ENCODE measurements at regions not wholly inside any gene's neighbourhood (a gene's known extent, or its start where the extent isn't known, plus 50 kb on each side); places are given as distances from the start of the nearest gene placed in this dataset.
"Not testable (repeated sequence)": the region's sequence is repeated elsewhere in the genome, so short reads cannot be mapped to it uniquely, and the experiment has no call there.

DNA sequence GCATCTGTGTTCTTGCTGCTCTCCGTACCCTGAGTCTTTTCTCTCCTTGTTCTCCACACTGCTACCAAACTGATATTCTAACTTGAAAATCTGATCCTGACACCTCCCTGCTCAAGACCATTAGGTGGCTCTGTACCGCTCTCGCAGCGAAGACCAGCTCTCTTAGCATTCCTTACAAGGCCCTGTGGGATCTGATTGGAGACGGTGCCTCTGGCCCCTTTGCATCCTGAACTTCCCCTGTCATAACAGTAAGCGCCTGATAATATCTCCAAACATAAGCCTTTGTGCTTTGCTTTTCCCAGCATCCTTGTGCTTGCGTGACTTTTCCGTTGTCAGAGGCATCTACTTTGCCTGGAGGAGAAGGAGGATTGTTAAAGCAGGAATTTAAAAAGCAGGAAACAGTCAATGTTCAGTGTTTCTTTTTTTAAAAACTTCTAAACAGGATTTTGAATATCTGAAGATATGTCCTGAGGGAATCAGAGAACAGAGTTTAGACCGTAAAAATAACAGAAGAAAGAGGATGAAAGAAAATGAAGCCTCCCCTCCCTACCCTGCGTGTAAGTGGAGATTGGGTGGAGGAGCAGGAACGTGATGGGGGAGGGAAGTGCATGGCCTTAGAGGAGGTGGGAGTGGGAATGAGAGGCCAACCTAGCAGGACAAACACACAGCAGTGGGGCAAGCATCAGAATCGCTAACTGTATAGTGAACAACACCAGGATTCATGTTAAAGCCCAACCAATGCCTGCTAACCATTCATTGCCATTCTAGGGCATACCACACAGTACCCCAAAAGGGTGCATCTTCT, 89.2 kb upstream of the STMND1 start:
- no peak for DNase-seq

DNA sequence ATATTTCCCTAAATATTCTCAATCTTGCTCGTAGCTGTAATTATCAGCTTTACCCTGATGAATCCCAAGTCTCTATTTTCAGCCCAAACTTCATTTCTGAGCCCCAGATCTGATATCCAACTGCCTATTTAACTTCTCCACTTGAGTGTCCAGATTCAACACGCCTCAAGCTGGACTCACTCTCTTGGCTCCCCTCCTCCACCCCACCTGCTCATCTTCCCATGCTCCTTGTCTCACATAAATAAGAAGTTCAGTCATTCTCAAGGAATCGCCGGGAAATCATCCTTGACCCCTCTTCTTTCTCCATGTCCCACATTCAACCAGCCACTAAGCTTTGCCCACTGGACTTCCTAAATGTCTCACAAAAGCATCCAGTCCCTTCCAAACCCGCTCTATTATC, 89.9 kb upstream of the STMND1 start:
- DNase-seq = no peak

DNA sequence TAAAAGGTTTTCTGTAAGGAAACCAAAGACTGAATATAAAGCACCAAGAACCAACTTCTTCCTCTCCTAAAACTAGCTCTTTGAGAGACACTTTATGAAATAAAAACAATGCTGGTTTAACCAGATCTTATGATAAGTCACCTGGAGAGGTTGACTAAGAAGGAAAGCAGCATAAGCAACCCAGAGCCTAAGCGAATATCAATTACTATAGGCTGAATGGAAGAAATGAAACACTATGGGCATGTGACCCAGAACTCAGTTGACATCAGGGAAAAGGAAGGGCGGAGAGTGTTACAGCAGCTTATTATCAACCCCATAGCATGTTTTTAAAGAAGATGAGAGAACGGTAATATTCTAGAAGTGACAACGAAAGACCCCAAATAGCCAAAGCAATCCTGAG, 94.1 kb upstream of the STMND1 start:
- no peak for DNase-seq

DNA sequence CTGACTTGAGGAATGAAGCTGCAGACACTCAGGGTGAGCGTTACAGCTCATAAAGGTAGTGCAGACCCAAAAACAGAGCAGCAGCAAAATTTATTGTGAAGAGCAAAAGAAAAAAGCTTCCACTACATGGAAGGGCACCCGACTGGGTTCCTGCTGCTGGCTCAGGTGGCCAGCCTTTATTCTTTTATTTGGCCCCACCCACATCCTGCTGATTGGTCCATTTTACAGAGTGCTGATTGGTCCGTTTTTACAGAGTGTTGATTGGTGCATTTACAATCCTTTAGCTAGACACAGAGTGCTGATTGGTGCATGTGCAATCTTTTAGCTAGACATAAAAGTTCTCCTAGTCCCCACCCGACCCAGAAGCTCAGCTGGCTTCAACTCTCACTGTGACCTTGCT, 95.3 kb upstream of the STMND1 start:
- no peak for DNase-seq

DNA sequence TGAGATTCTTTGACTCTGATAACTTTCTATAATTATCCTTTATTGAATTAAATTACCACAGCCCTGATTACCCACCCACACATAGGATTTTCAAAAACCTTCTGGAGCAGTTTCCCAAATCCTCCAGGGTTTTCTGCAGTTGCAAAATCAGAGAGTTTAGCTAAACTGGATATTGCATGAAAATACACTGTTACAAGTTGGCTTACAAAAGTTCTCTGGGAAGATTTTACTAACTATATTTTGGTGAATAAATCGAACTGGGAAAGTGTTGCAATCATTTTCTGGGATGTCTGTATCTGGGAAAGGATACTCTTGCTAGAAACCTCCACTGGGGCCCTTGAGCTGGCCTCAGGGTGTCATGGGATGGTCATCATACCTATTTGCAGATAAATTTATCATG, 97.6 kb upstream of the STMND1 start:
- DNase-seq = no peak

DNA sequence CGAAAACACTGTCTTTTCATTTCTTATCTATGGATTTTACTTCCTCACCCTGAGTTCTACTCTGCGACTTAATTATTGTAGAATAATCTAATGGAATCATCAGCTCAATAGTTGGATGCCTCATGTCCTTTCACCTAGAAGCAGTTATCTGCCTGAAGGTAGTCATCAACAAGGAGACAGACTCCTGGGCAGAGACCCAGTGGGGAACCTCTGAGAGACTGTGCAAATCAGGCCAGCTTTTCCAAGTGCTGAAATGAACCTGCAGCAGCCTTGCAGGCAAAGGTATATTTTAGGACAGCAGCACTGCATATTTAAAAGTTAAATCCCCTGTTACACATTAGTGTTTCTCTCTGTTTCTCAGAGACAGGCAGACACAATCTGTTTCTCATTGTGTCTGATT, 99.7 kb upstream of the STMND1 start:
- no peak for DNase-seq

DNA sequence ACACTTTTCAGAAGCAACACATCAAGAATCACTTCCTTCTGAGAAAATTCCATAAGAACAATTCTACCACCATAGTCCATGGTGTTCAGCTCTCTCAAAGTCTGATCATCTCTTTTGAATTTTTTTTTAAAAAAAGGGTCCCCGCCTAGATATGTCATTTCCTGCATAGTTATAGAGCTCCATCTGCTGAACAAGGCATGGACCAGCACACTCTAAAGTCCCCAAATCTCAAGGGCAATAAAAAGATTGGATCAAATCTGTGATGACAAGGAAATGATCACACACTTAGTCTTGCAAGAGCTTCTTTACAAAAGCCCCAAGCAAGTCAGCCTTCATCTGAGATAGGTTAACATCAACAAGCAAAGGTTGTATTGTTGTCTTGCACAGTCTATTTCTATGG, 100.7 kb upstream of the STMND1 start:
- DNase-seq = peak; percentile 31

DNA sequence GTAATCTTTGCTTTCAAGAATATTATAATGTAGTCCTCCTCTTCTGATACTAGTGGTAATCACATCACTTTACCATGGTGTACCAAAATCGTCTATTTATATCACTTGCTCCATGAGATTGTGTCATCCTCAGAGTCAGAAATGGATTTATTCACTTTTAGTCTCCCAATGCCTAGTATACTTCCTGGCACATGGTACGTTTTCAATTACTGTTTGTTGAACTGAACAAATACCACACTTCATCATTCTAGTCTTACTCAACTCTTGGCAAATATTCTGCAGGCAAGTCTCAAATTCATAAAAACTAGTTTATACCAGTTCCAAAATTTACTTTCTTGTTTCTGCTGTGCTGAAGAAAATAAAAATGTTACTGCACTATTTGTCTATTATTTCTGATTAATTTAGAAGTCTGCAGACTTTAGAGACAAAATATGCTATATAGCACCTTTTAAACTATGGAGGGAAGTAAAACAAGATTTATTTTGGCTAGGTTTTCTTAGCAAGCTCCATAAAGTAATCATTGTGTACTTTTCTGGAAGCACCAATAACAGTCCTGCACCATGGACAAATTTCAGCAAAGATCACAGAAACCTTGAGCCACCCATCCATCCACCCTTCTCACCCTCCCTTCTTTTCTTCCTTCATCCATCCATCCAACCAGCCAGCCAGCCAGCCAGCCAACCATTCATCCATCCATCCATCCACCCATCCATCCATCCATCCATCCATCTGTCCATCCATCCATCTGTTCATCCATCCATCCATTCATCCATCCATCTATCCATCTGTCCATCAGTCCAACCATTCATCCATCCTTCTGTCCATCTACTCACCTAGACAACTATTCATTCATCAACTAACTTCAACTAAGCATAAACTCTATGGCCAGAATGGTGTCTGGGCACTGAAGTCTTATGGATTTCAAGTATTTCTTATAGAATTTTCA, 102.1 kb upstream of the STMND1 start:
- no peak for DNase-seq

DNA sequence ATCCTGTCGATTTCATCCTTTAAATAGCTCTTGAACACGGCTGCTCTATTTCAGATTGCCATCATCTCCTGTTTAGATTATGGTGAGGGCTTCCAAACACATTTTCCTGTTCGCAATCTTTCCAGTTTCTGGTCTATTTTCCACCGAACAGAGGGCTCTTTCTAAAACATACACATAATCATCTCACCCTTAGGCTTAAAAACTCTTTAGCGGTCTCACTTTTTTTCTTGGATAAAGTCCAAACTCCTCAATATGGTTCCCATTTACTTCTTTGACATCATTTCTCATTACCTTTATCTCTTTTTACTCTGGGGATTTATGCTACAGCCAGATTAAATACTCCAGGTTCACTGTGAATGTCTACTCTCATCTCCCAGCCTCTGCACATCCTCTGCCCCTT, 103.4 kb upstream of the STMND1 start:
- no peak for DNase-seq

DNA sequence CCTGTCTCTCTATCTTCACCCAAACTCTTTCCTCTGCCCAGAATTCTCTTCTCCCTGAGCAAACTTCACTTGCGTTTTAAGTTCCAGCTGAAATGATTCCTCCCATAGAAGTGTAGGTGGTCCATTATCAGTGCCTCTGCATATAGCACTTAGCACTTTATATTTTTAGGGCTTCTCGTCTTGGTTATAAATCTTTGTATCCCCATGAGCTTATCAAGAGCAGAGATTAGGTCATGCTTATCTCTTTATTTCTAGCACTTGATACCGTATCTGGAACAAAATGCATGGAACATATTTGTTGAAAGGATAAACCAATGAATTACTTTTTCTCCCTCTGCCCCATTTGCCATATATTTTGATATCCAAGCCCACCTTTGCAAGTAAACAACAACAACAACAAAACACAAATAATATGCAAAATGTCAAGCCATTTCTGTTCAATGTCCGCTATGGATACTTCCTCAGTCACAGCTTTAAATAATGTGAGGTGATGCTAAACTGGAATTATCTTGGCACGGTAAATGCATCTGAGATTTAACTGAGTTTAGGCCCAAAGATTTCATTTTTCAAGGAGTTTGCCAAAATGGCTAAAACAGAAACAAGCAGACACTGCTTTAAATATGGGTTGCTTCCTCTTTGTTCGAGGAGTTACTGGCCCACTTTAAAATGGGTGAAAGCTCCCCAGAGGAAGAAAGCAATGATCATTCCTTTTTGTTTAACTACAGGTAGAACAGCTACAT, 106.2 kb upstream of the STMND1 start:
- no peak for DNase-seq

DNA sequence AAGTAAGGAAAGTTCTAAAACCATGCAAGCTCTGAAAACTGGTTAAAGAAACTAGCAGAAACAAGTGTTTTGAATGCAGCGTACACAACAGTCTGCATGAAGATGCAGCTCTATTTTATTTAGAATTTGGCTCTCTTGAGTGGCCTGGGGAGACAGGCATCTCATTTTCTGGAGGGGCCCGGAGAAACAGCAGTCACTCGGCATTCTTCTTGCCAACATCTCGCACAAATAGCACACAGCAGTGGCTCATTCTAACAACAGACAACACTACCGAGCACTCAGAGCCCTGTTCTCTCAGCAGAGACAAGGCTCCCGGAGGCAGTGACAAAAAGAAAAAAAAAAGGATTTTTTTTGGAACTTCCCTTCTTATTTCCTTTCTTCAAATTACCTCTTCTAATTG, 108.5 kb upstream of the STMND1 start:
- DNase-seq = no peak

DNA sequence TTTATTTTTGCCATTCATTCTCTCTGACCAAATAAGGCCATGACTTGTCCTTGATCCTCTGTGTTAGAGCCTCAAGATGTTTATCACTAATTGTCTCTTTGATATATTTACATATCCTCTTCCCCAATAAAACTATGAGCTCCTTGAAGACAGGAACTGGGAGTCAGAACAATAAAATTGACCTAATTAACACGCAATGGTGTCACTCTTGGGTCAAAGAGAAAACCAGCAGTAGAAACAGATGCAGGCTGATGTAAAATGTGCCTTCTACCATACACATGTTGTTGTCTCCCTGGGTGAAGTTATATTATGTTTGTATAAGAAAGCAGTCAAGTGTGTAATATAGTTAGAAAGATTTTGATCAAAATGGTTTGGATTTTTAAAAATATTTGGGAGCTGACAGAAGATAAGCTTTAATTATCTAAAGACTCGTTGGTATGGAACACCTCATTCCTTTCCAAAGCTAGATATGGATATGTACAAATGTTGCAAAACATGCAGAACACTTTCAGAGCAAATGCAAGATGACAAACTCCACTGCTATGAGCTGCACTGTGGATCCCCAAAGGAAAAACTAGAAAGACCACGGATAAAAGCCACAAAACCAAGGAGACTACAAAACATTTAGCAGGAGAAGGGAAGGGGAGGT, 109.7 kb upstream of the STMND1 start:
- no peak for DNase-seq

DNA sequence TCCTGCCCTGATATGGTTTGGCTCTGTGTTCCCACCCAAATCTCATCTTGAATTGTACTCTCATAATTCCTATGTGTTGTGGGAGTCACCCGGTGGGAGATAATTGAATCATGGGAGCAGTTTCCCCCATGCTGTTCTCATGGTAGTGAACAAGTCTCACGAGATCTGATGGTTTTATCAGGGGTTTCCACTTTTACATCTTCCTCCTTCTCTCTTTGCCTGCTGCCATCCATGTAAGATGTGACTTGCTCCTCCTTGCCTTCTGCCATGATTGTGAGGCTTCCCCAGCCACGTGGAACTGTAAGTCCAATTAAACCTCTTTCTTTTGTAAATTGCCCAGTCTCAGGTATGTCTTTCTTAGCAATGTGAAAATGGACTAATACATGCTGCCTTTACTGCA, 111.9 kb upstream of the STMND1 start:
- DNase-seq = not testable (repeated sequence)

DNA sequence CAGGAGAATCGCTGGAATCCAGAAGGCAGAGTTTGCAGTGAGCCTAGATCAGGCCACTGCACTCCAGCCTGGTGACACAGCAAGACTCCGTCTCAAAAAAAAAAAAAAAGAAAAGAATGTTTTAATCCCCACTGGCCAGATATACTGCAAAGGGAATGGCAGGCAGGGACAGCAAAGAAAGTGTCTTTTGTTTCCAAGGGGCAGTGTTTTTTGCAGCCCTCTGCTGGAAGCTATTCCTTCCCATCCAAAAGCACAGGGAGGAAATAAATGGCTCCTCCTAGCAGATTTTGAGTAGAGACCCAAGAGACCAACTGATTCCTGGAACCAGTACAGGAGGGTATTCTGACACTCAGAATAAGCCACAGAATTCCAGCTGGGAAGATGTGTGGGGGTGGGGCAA, 112.5 kb upstream of the STMND1 start:
- DNase-seq = no peak

DNA sequence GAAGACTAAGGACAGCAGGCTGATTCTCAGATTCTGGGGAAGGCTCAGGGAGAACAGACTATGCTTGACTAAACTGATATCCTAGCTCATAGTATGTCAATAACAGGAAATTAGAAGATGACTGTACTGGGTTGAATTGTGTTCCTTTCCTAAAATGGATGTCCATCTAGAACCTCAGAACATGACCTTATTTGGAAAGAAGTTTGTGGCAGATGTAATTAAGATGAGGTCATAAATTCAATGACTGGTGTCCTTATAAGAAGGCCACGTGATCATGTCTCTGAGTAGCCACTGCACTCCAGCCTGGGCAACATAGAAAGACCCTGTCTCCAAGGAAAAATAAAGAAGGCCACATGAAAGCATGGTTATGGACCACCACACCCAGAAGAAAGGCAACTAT, 113.9 kb upstream of the STMND1 start:
- DNase-seq = no peak

DNA sequence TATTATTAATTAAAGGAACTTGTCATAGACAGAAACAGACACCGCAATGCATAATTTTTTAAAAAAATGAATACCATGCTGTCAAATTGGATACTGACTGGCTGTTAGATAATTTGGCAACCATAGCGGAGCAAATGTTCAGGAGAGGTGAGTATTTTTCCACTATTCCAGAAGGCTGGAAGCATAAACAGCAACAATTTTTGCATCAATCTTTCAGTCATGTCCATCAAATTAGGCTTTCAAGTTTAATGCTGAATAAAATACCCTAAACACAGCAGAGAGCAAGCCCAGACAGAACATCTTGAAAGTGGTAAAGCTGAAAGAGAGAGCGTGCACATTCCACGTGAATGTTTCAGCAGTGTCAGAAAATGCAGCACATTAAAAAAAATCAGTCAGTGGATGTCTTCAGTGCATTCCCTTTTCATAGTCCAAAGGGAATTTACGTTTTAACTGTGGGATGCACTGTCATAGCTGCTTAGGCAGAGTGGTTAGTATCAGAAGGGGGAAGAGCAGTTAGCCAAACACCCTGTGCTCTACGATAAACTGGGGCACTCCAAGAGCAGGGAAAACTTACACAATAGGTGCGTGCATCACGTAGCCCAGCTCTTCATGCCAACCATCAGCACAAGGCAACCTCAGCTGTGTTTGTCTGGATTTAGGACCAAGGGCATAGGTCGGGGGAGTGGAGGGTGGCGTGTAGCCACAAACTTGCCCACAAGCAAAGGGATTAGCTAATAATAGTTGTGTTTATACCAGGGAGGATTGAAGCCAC, 116.2 kb upstream of the STMND1 start:
- DNase-seq = no peak

DNA sequence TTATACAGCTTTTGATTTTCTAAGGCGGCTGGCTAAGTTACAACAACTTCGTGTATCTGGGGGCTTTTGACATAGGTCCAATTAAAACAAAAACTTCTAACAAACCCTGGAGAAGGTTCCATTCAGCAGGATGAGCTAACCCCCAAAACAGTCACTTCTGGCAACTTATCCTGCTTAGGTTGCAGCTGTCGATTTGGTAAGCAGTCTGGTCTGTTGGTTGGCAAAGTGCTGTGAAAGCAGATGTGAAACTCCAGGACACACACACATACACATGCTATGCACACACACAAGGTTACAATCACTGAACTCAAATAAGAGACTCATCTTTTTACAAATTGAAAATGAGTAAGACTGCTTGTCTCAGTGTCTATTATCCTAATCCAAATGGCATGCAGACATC, 119.0 kb upstream of the STMND1 start:
- no peak for DNase-seq

DNA sequence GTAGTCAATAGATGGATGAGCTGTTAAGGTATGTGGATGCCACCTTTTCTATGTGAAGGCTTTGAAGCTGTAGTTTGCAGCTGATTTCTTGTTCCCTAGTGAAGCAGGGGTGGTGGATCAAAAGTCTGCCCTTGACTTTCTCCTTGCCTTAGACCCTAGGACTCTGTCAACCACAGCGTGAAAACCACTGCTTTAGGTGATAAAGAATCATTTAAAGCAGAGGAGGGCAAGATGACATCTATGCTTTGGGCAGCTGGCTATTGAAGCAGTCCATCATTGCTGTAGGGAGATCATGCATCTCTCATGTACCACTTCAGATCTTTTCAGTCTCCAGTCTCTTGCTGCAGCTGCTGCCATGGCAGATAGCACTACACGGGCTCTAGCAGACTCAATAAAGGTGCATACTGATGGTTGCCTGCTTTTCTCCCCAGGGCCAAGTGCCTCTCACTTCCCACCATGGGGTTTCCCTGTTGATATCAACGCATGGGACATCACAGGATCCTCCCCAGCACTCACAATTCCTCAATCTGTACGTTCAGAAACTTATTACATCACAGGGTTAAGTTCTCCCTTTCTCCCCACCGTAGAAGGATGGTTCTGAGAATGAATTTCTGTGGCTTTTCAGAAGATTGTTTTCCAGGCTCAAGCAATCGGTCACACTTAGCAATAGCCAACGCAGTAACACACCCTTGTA, 122.0 kb upstream of the STMND1 start:
- DNase-seq = no peak

DNA sequence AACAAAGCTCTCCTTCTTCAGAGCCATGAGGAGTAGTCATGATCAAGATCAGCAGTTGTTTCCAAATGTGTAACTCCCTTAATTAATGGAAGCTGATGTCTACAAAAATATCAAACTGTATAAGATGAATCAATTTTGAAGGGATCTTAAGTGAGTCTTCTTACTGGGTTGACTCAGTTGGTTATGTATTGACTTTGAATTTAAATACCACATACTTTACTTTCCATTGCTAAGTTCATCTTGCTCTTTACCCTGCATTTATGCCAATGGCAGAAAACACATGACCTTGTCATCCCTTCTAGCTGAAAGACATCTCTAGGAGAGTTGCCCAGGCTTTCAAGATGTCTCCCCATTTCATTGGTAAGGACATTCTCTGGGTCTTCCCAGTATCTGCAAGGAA, 123.2 kb upstream of the STMND1 start:
- no peak for DNase-seq

DNA sequence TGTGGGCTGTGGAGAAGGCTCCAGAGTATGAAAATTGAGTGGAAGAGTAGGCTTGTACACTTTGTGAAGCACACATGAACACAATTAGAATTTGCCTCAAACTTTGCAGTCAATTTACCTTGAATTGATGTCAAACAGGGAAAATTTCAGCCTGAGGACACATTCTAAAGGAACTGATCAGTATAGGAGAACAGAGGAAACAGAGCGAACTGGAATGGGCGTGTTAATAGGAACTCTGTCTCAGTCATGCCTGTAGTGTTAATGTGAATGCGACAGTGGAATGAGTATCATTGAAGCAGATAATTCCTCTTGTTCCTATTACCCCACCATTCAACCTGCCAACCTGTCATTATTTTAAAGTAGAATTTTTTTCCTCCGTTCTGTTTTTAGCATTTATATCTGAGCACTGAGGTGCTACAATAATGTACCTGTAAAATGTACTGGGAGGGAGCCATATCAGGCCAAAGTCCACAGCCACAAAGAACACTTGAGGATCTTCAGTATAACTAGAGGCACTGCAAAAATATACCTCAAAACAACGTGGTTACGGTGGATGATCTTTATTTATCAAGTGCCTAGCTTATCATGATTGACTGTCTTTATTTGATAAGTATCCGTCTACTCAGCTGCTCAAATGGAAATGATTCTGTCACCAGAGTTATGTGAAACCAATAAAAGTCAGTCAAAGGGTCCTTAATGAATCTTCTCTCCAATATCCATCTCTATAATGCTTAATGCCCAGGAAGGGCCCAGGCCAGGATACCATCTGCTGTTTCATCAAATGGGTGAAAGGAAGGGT, 125.3 kb upstream of the STMND1 start:
- DNase-seq = no peak
